GM12865 (cell line): ENCODE measurements at regions not wholly inside any gene's neighbourhood (a gene's known extent, or its start where the extent isn't known, plus 50 kb on each side); places are given as distances from the start of the nearest gene placed in this dataset.

ENCODE experiments used
- DNase-seq: peaks from one replicate; pipeline ENCODE4 v3.0.0; 2010; ENCODE audit warnings: low read depth
- H3K4me3 ChIP-seq: 2 replicates; pipeline ENCODE4 v1.5.1; 2011; ENCODE audit warnings: mild to moderate bottlenecking, low read depth, low read length, control low read depth
- TF ChIP-seq, protein P1 (sequence below): IDR thresholded peaks from 2 replicates; pipeline ENCODE4 v1.5.1; 2011; ENCODE audit warnings: low read length, control low read depth, low read depth, inconsistent platforms; ENCODE audit not compliant: insufficient read depth; ENCODE audit errors: missing control alignments

DNA sequence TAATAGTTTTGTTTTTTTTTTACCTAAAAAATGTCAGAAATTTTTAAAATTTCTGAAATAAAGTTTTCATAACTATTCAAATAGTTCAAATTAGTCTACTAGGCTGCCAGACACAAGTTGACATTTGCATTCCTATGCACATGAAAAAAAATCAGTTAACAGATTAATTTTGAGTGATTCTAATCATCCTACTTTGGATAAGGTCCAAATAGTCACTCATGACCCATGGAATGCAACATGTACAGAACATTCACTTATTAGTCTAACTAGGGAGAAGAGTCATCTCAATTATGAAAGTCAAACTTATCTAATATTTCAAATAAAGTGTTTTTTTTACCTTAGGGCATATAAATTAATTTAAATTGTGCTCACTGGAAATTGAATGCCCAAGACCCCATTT lies 390.2 kb downstream of the EPM2A start:
- TF ChIP-seq, protein P1, sequence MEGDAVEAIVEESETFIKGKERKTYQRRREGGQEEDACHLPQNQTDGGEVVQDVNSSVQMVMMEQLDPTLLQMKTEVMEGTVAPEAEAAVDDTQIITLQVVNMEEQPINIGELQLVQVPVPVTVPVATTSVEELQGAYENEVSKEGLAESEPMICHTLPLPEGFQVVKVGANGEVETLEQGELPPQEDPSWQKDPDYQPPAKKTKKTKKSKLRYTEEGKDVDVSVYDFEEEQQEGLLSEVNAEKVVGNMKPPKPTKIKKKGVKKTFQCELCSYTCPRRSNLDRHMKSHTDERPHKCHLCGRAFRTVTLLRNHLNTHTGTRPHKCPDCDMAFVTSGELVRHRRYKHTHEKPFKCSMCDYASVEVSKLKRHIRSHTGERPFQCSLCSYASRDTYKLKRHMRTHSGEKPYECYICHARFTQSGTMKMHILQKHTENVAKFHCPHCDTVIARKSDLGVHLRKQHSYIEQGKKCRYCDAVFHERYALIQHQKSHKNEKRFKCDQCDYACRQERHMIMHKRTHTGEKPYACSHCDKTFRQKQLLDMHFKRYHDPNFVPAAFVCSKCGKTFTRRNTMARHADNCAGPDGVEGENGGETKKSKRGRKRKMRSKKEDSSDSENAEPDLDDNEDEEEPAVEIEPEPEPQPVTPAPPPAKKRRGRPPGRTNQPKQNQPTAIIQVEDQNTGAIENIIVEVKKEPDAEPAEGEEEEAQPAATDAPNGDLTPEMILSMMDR = no peak
- H3K4me3 ChIP-seq = no peak overlapping the region
- DNase-seq = no peak

DNA sequence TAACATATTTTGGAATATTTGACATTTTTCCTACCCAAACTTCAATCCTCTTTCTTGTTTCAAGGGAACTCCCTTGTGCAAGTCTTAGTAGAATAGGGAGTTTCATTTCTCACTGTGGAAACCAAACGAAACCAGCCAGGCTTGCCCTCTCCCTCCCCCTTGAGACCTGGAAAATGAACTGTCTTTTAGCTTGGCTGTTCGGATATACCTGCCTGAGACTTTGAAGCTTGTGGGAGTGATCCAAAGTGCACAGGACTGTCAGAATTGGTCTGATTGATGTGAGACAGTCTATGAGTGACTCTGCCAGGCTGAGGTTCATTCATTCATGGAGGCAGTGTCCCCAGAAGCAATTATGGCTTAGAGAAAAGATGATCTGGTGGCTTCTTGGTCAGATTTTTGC lies 388.1 kb downstream of the EPM2A start:
- H3K4me3 ChIP-seq = no peak overlapping the region
- peak; percentile 11 for DNase-seq
- TF ChIP-seq, protein P1 = no peak

DNA sequence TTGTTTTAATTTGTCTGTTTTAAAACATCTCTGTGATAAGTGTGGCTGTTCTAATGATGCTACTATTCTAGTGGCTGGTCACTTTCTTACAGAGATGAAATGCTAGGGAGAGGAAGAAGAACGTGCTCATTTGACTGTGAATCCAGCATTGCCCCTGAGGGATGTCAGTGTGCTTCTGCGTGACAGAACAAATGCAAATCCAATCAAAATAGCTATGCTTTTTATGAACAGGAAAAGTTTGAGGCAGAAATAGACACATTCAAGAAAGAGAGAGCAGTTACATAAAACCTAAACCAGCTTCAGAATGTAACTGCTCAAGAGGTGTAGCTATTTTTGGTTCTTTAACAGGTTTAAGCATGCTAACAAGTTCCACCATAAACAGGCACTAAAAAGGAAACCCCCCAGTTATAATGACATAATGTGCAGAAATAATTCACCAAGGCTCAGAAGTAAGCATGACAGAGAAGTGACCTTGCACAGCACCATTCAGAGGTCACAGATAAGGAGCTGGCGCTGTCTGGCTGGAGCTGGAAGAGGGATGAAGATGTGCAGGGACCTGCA lies 385.3 kb downstream of the EPM2A start:
- peak; percentile 87 for DNase-seq
- TF ChIP-seq, protein P1 = no peak

DNA sequence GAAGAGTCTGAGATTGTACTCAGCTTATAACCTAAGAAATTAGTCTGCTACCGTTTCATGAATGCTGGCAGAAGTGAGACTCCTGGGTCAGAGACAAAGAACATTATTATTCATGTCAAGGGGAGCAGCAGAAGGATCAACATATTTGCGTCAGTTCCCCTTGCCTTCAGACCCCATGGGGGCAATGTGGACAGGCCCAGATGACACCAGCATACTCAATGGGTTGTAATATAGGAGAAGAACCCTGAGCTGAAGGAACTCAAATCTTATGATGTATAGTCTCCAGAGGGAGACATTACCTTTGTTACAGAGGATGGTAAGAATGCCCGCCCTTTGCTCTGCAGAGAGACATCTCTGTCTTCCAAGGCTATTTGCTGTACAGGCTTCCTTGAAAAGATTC lies 384.4 kb downstream of the EPM2A start:
- H3K4me3 ChIP-seq = peak overlapping the region; percentile 58
- TF ChIP-seq, protein P1 = no peak
- DNase-seq = peak; percentile 51

More for the DNA sequence above, 385.3 kb downstream of the EPM2A start:
- H3K4me3 ChIP-seq = peak overlapping the region; percentile 58

DNA sequence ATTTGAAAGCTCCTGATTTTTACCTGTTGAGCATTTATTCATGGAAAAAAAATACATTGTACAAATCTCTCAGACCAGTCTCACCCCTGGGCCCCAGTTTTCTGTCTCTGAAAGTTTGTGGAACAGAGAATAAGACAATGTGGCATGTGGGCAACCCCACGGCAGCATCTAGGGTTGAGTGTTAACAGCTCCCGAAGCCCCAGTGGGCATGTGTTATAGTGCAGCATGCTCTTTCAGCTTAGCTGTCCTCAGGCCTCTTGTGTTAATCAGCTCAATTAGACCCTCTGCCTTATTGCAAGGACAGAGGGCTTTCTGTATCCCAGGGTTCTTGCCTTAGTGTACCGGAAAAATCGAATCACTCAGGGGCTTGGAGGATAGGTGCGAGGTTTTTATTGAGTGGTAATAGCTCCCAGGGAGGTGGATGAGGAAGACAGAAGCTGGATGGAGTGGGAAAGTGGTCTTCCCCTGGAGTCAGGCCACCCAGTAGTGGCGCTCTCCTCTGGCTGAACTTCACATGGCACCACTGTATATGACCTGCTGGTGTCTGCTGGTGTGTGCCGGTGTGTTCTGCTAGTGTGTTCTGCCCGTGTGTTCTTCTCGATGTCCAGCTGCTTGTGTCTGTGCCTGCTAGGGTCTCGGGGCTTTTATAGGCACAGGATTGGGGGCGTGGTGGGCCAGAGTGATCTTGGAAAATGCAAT lies 382.8 kb downstream of the EPM2A start:
- TF ChIP-seq, protein P1 = no peak
- DNase-seq = peak; percentile 52
- H3K4me3 ChIP-seq = peak overlapping the region; percentile 58

DNA sequence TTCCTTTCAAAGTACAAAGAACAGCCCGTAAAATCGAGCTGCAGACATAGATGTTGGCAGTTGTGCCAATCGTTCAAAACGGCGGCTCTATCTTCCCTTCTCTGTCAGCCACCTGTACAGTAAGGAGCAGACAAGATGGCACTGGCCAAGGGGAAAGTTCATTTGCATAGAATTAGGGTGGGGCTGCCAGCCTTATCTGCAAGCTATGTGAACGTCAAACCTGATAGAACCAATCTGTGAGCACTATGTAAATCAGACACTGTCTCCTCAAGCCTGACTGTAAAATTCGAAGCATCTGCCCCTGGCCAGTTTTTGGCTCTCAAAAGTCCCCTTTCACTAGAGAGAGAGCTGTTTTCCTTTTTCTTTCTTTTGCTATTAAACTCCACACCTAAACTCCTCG lies 374.5 kb downstream of the EPM2A start:
- no peak for DNase-seq
- no peak overlapping the region for H3K4me3 ChIP-seq
- TF ChIP-seq, protein P1 = no peak
